Parathyroid adenoma (tissue), 2 donors: ENCODE measurements at regions not wholly inside any gene's neighbourhood (a gene's known extent, or its start where the extent isn't known, plus 50 kb on each side); places are given as distances from the start of the nearest gene placed in this dataset.

ENCODE experiments used
- H2AFZ ChIP-seq: fragments of 300-600 bp; sonication (generic); one replicate; pipeline ENCODE4 v1.7.0; 2017; ENCODE audit warnings: antibody characterized with exemption, mild to moderate bottlenecking
- H3K27ac ChIP-seq: fragments of 300-600 bp; sonication (generic); one replicate; pipeline ENCODE4 v1.7.0; 2017
- H3K27me3 ChIP-seq: fragments of 300-600 bp; sonication (generic); one replicate; pipeline ENCODE4 v1.7.0; 2017; ENCODE audit warnings: low read length; ENCODE audit not compliant: control insufficient read depth, insufficient read depth
- H3K36me3 ChIP-seq: fragments of 300-600 bp; sonication (generic); one replicate; pipeline ENCODE4 v1.7.0; 2017; ENCODE audit warnings: low read length; ENCODE audit not compliant: control insufficient read depth, insufficient read depth
- H3K4me1 ChIP-seq: fragments of 300-600 bp; sonication (generic); one replicate; pipeline ENCODE4 v1.7.0; 2017; ENCODE audit warnings: control low read depth
- H3K4me2 ChIP-seq: fragments of 300-600 bp; sonication (generic); one replicate; pipeline ENCODE4 v1.7.0; 2017; ENCODE audit warnings: low read length
- H3K4me3 ChIP-seq: fragments of 300-600 bp; sonication (generic); one replicate; pipeline ENCODE4 v1.7.0; 2017; ENCODE audit warnings: low read depth, low read length
- H3K79me2 ChIP-seq: fragments of 300-600 bp; sonication (generic); one replicate; pipeline ENCODE4 v1.7.0; 2017; ENCODE audit warnings: control low read depth
- H3K9ac ChIP-seq: fragments of 300-600 bp; sonication (generic); one replicate; pipeline ENCODE4 v1.7.0; 2017; ENCODE audit warnings: mild to moderate bottlenecking
- H3K9me3 ChIP-seq: fragments of 300-600 bp; sonication (generic); one replicate; pipeline ENCODE4 v1.7.0; 2017; ENCODE audit warnings: low read length; ENCODE audit not compliant: control insufficient read depth
- TF ChIP-seq, protein P1 (sequence below): fragments of 300-600 bp; sonication (generic); IDR thresholded peaks from one replicate; pipeline ENCODE4 v1.7.0; 2017; ENCODE audit warnings: antibody characterized with exemption, mild to moderate bottlenecking
- donor health status: primary hyperparathyroidism.

DNA sequence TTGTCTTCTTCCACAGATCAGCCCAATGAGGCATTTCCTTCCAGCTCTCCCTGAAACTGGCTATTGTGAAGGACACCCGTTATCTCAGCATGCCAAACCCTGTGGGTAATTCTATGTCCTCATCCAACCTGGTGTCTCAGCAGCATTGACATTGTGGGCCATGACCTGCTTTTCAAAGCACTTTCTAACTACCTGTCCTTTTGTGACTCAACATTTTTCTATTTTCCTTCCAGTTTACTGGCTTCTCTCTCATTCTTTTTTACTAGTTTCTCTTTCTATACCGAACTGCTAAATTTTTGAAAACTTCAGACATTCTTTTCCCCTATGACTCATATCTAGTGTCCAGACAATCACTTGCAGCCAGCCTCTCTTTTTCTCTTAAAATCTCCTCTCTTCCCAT, 136.4 kb upstream of the HTR2A start:
- Histone ChIP-seq H3K4me1 (no peaks in the 10 kb centered on the region), H3K9ac (no peak overlapping the region), H3K27ac (no peak overlapping the region), H3K4me3 (no peak overlapping the region), H3K4me2 (no peak overlapping the region), H3K36me3 (no peaks in the 10 kb centered on the region), H3K79me2 (no peaks in the 10 kb centered on the region), H3K27me3 (no peaks in the 10 kb centered on the region), H3K9me3 (no peaks in the 10 kb centered on the region), H2AFZ (no peak overlapping the region)
- TF ChIP-seq, protein P1, sequence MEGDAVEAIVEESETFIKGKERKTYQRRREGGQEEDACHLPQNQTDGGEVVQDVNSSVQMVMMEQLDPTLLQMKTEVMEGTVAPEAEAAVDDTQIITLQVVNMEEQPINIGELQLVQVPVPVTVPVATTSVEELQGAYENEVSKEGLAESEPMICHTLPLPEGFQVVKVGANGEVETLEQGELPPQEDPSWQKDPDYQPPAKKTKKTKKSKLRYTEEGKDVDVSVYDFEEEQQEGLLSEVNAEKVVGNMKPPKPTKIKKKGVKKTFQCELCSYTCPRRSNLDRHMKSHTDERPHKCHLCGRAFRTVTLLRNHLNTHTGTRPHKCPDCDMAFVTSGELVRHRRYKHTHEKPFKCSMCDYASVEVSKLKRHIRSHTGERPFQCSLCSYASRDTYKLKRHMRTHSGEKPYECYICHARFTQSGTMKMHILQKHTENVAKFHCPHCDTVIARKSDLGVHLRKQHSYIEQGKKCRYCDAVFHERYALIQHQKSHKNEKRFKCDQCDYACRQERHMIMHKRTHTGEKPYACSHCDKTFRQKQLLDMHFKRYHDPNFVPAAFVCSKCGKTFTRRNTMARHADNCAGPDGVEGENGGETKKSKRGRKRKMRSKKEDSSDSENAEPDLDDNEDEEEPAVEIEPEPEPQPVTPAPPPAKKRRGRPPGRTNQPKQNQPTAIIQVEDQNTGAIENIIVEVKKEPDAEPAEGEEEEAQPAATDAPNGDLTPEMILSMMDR = no peak

DNA sequence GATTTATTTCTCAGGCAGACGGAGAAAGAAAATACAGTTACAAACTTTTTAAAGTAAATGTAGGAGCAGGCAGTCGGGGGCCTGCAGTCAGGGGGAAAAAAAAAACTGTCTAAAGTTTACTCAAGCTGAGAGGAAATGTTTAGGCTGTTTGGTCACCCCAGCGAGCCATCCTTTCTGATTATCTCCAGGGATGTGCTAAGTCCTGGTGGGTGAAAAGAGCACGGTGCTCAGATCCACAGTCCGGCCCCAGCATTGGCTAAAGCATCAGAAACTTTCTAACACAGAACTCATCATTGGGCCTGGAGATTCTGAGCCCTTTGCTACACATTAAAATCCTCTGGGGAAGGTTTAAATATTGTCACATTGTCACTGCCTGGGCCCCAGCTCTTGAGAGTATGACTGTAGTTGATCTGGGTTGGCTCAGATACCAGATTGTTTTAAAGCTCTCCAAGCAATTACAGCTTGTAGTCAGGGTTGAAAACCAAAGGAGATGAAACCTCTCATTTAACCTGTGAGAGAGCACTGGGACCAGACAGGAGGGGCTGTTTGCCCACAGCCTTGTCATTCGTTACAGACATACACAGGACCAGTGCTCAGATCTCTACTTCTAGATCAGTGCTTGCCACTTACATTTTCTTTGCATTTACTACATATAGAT, 131.1 kb upstream of the HTR2A start:
- Histone ChIP-seq H3K4me3 (no peak overlapping the region), H3K27me3 (no peaks in the 10 kb centered on the region), H3K4me1 (no peaks in the 10 kb centered on the region), H2AFZ (no peak overlapping the region), H3K36me3 (no peaks in the 10 kb centered on the region), H3K4me2 (no peak overlapping the region), H3K9me3 (no peaks in the 10 kb centered on the region), H3K27ac (no peak overlapping the region), H3K9ac (no peak overlapping the region), H3K79me2 (no peaks in the 10 kb centered on the region)
- TF ChIP-seq, protein P1 = no peak

DNA sequence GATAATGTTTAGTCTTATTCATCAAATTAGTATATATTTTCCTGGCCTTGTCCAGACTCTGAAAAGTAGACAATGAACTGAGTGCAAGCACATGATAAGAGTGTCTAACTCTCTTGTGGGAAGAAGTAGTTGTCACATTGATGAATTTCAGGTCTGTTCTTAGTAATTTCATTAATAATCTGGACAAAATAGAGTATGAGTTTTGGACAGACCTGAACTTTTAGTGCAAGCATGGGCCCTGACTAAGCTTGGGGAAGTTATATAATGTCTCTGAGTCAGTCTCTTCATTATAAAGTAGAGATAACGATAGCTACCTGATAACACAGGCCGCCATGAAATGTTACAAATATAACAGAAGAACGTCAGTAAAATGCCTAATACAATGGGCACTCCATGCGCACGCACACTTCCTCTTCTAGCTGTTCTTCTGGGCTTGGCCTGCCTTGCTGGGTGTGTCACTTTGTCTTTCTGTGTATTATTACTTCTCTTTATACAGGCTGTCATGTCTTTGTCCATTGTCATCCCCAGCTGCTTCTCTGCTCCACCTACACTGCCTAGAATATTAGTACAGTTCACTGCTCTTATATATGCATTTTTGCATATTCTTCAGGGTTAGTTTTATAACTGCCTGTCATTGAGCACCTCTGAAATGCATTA, 129.1 kb upstream of the HTR2A start:
- no peaks in the 10 kb centered on the region for H3K4me1 ChIP-seq
- no peaks in the 10 kb centered on the region for H3K9me3 ChIP-seq
- TF ChIP-seq, protein P1 = no peak
- H3K4me2 ChIP-seq = no peak overlapping the region
- H3K9ac ChIP-seq = no peak overlapping the region
- H3K27ac ChIP-seq = no peak overlapping the region
- H3K36me3 ChIP-seq = no peaks in the 10 kb centered on the region
- no peak overlapping the region for H3K4me3 ChIP-seq
- no peaks in the 10 kb centered on the region for H3K27me3 ChIP-seq
- H3K79me2 ChIP-seq = no peaks in the 10 kb centered on the region
- no peak overlapping the region for H2AFZ ChIP-seq

- Histone ChIP-seq H2AFZ (no peak overlapping the region), H3K4me3 (no peak overlapping the region), H3K4me2 (no peak overlapping the region), H3K9me3 (no peaks in the 10 kb centered on the region), H3K36me3 (no peaks in the 10 kb centered on the region), H3K9ac (no peak overlapping the region), H3K27me3 (no peaks in the 10 kb centered on the region), H3K27ac (no peak overlapping the region), H3K79me2 (no peaks in the 10 kb centered on the region), H3K4me1 (no peaks in the 10 kb centered on the region)
- TF ChIP-seq, protein P1 = no peak
These were observed 123.1 kb upstream of the HTR2A start for GRCh38 chr13:47019977-47020376.

DNA sequence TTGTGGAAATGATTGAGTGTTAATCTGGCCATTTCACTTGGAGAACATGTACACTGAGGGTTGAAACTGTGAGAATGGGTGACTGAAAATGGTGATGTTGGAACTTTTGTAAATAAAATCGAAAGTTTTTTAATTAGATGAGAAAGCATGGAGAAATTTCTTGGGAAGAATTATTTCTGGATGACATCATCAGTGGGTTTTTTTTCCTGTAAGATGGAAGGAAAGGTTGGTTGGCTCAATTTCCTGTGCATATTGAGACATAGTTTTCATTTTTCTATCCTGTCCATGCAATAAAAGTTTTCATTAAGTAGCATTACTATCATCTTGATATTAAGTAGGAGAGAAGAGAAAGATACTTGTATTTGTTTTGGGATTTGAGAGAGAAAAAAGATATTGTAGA, 120.6 kb upstream of the HTR2A start:
- TF ChIP-seq, protein P1 = no peak
- Histone ChIP-seq H2AFZ (no peak overlapping the region), H3K79me2 (no peaks in the 10 kb centered on the region), H3K4me1 (no peaks in the 10 kb centered on the region), H3K36me3 (no peaks in the 10 kb centered on the region), H3K9me3 (no peaks in the 10 kb centered on the region), H3K4me2 (no peak overlapping the region), H3K27me3 (no peaks in the 10 kb centered on the region), H3K4me3 (no peak overlapping the region), H3K9ac (no peak overlapping the region), H3K27ac (no peak overlapping the region)
